ENCODE measurements at regions not wholly inside any gene's neighbourhood (a gene's known extent, or its start where the extent isn't known, plus 50 kb on each side); places are given as distances from the start of the nearest gene placed in this dataset.
"Not testable (repeated sequence)": the region's sequence is repeated elsewhere in the genome, so short reads cannot be mapped to it uniquely, and the experiment has no call there.

GRCh38 chr2:378364-378763 is 90.5 kb upstream of the ALKAL2 start:
- no peak for DNase-seq (ENCODE audit: low spot score)

GRCh38 chr2:377414-377813 is 89.5 kb upstream of the ALKAL2 start:
- no peak for DNase-seq (ENCODE audit: low spot score)

- no peak for DNase-seq (ENCODE audit: low spot score)
Measured at GRCh38 chr2:375956-376307, 88.0 kb upstream of the ALKAL2 start.

GRCh38 chr2:375270-375955 is 87.5 kb upstream of the ALKAL2 start:
- DNase-seq (ENCODE audit: low spot score): no peak

- DNase-seq (ENCODE audit: low spot score): no peak
Measured at GRCh38 chr2:368386-368785, 80.5 kb upstream of the ALKAL2 start.

- no peak for DNase-seq (ENCODE audit: low spot score)
Measured at GRCh38 chr2:367246-367645, 79.4 kb upstream of the ALKAL2 start.

- DNase-seq (ENCODE audit: low spot score): no peak
Measured at GRCh38 chr2:366706-367105, 78.8 kb upstream of the ALKAL2 start.

GRCh38 chr2:365367-366275 is 77.7 kb upstream of the ALKAL2 start:
- no peak for DNase-seq (ENCODE audit: low spot score)

- no peak for DNase-seq (ENCODE audit: low spot score)
Measured at GRCh38 chr2:363824-364470, 76.1 kb upstream of the ALKAL2 start.

- DNase-seq (ENCODE audit: low spot score): no peak
Measured at GRCh38 chr2:362924-363323, 75.0 kb upstream of the ALKAL2 start.

- no peak for DNase-seq (ENCODE audit: low spot score)
Measured at GRCh38 chr2:360124-360523, 72.2 kb upstream of the ALKAL2 start.

- no peak for DNase-seq (ENCODE audit: low spot score)
Measured at GRCh38 chr2:359047-359446, 71.2 kb upstream of the ALKAL2 start.

GRCh38 chr2:357811-358210 is 69.9 kb upstream of the ALKAL2 start:
- DNase-seq (ENCODE audit: low spot score): no peak

GRCh38 chr2:356304-356703 is 68.4 kb upstream of the ALKAL2 start:
- not testable (repeated sequence) for DNase-seq (ENCODE audit: low spot score)

GRCh38 chr2:355773-356172 is 67.9 kb upstream of the ALKAL2 start:
- DNase-seq (ENCODE audit: low spot score): no peak

- DNase-seq (ENCODE audit: low spot score): no peak
Measured at GRCh38 chr2:352696-353095, 64.8 kb upstream of the ALKAL2 start.

GRCh38 chr2:349390-349789 is 61.5 kb upstream of the ALKAL2 start:
- DNase-seq (ENCODE audit: low spot score): no peak

- no peak for DNase-seq (ENCODE audit: low spot score)
Measured at GRCh38 chr2:348361-348916, 60.5 kb upstream of the ALKAL2 start.

- DNase-seq (ENCODE audit: low spot score): no peak
Measured at GRCh38 chr2:344811-345210, 56.9 kb upstream of the ALKAL2 start.

GRCh38 chr2:343355-343754 is 55.5 kb upstream of the ALKAL2 start:
- DNase-seq (ENCODE audit: low spot score): no peak

GRCh38 chr2:341912-342311 is 54.0 kb upstream of the ALKAL2 start:
- DNase-seq (ENCODE audit: low spot score): no peak

GRCh38 chr2:341017-341542 is 53.2 kb upstream of the ALKAL2 start:
- DNase-seq (ENCODE audit: low spot score): no peak
